ENCODE measurements at regions not wholly inside any gene's neighbourhood (a gene's known extent, or its start where the extent isn't known, plus 50 kb on each side); places are given as distances from the start of the nearest gene placed in this dataset.

GRCh38 chr2:56102098-56102497 is 81.7 kb upstream of the CCDC85A start:
- H2BK12ac ChIP-seq (ENCODE audit: low read length), result no peak overlapping the region
- no peak overlapping the region for H4K12ac ChIP-seq (ENCODE audit: low read depth, low read length)
- no peaks in the 10 kb centered on the region for H3K27me3 ChIP-seq (ENCODE audit: insufficient read depth, low read length)
- no peaks in the 10 kb centered on the region for H3K79me2 ChIP-seq (ENCODE audit: control insufficient read depth, insufficient read depth, low read length, poor library complexity)
- no peak overlapping the region for H2AFZ ChIP-seq (ENCODE audit: insufficient read depth, low read length, poor library complexity)
- no peak overlapping the region for H2BK120ac ChIP-seq (ENCODE audit: insufficient read depth, low read length, poor library complexity)
- H3K18ac ChIP-seq (ENCODE audit: low read length), result no peak overlapping the region
- no peak overlapping the region for H4K8ac ChIP-seq (ENCODE audit: low read depth, low read length)
- no peak overlapping the region for H3K4me3 ChIP-seq (ENCODE audit: low read depth, low read length)
- no CpG with 5 or more reads among the region's 1 CpG for WGBS (ENCODE audit: extremely low coverage, insufficient coverage, insufficient read length)
- no peak overlapping the region for H3K4me2 ChIP-seq (ENCODE audit: low read length)
- H2BK5ac ChIP-seq (ENCODE audit: low read depth, low read length, poor library complexity), result no peak overlapping the region
- H3K9me3 ChIP-seq (ENCODE audit: insufficient read depth, low read depth, low read length), result peaks cover 2% of the 10 kb centered on the region
- no peaks in the 10 kb centered on the region for H3K4me1 ChIP-seq (ENCODE audit: control insufficient read depth in 1 of 2, insufficient read depth in 2 of 2, low read length in 2 of 2)
- no peak for DNase-seq
- no peak overlapping the region for H3K4ac ChIP-seq (ENCODE audit: low read depth, low read length)
- no peak overlapping the region for H3K23ac ChIP-seq (ENCODE audit: low read length)
- H4K91ac ChIP-seq (ENCODE audit: low read depth, low read length), result no peak overlapping the region
- no peaks in the 10 kb centered on the region for H3K79me1 ChIP-seq (ENCODE audit: low read length)
- H3K36me3 ChIP-seq (ENCODE audit: control insufficient read depth in 1 of 2, insufficient read depth in 2 of 2, low read length in 2 of 2), result no peaks in the 10 kb centered on the region
- H2AK5ac ChIP-seq (ENCODE audit: low read length), result no peak overlapping the region
- no peak overlapping the region for H3K27ac ChIP-seq (ENCODE audit: low read depth, low read length)
- H3K14ac ChIP-seq (ENCODE audit: low read length), result no peak overlapping the region
- H3K9ac ChIP-seq (ENCODE audit: low read length), result no peak overlapping the region

GRCh38 chr2:56102866-56103265 is 80.9 kb upstream of the CCDC85A start:
- no peak overlapping the region for H2AK5ac ChIP-seq (ENCODE audit: low read length)
- no peak overlapping the region for H3K4ac ChIP-seq (ENCODE audit: low read depth, low read length)
- no peak overlapping the region for H3K4me3 ChIP-seq (ENCODE audit: low read depth, low read length)
- H3K27me3 ChIP-seq (ENCODE audit: insufficient read depth, low read length), result no peaks in the 10 kb centered on the region
- H4K12ac ChIP-seq (ENCODE audit: low read depth, low read length), result no peak overlapping the region
- no peaks in the 10 kb centered on the region for H3K79me1 ChIP-seq (ENCODE audit: low read length)
- H3K18ac ChIP-seq (ENCODE audit: low read length), result no peak overlapping the region
- no peak overlapping the region for H2BK5ac ChIP-seq (ENCODE audit: low read depth, low read length, poor library complexity)
- H2BK12ac ChIP-seq (ENCODE audit: low read length), result no peak overlapping the region
- no peak overlapping the region for H2BK120ac ChIP-seq (ENCODE audit: insufficient read depth, low read length, poor library complexity)
- no CpG with 5 or more reads among the region's 2 CpGs for WGBS (ENCODE audit: extremely low coverage, insufficient coverage, insufficient read length)
- H3K9me3 ChIP-seq (ENCODE audit: insufficient read depth, low read depth, low read length), result peaks cover 2% of the 10 kb centered on the region
- no peak overlapping the region for H3K14ac ChIP-seq (ENCODE audit: low read length)
- no peak overlapping the region for H2AFZ ChIP-seq (ENCODE audit: insufficient read depth, low read length, poor library complexity)
- H3K79me2 ChIP-seq (ENCODE audit: control insufficient read depth, insufficient read depth, low read length, poor library complexity), result no peaks in the 10 kb centered on the region
- no peak overlapping the region for H4K91ac ChIP-seq (ENCODE audit: low read depth, low read length)
- H3K36me3 ChIP-seq (ENCODE audit: control insufficient read depth in 1 of 2, insufficient read depth in 2 of 2, low read length in 2 of 2), result no peaks in the 10 kb centered on the region
- no peak overlapping the region for H3K23ac ChIP-seq (ENCODE audit: low read length)
- no peaks in the 10 kb centered on the region for H3K4me1 ChIP-seq (ENCODE audit: control insufficient read depth in 1 of 2, insufficient read depth in 2 of 2, low read length in 2 of 2)
- DNase-seq, result peak in 1 of 2 donors; percentile 13
- H4K8ac ChIP-seq (ENCODE audit: low read depth, low read length), result no peak overlapping the region
- H3K4me2 ChIP-seq (ENCODE audit: low read length), result no peak overlapping the region
- no peak overlapping the region for H3K9ac ChIP-seq (ENCODE audit: low read length)
- H3K27ac ChIP-seq (ENCODE audit: low read depth, low read length), result no peak overlapping the region

GRCh38 chr2:56104962-56105361 is 78.8 kb upstream of the CCDC85A start:
- H3K23ac ChIP-seq (ENCODE audit: low read length), result no peak overlapping the region
- H3K27ac ChIP-seq (ENCODE audit: low read depth, low read length), result no peak overlapping the region
- no peak overlapping the region for H3K4me2 ChIP-seq (ENCODE audit: low read length)
- no peak for DNase-seq
- H2BK12ac ChIP-seq (ENCODE audit: low read length), result no peak overlapping the region
- H2AK5ac ChIP-seq (ENCODE audit: low read length), result no peak overlapping the region
- H3K14ac ChIP-seq (ENCODE audit: low read length), result no peak overlapping the region
- no peaks in the 10 kb centered on the region for H3K4me1 ChIP-seq (ENCODE audit: control insufficient read depth in 1 of 2, insufficient read depth in 2 of 2, low read length in 2 of 2)
- H2BK5ac ChIP-seq (ENCODE audit: low read depth, low read length, poor library complexity), result no peak overlapping the region
- H4K8ac ChIP-seq (ENCODE audit: low read depth, low read length), result no peak overlapping the region
- H4K91ac ChIP-seq (ENCODE audit: low read depth, low read length), result no peak overlapping the region
- H3K27me3 ChIP-seq (ENCODE audit: insufficient read depth, low read length), result no peaks in the 10 kb centered on the region
- WGBS (ENCODE audit: extremely low coverage, insufficient coverage, insufficient read length), result no CpG with 5 or more reads among the region's 1 CpG
- peaks cover 2% of the 10 kb centered on the region for H3K9me3 ChIP-seq (ENCODE audit: insufficient read depth, low read depth, low read length)
- H3K18ac ChIP-seq (ENCODE audit: low read length), result no peak overlapping the region
- H4K12ac ChIP-seq (ENCODE audit: low read depth, low read length), result no peak overlapping the region
- H3K36me3 ChIP-seq (ENCODE audit: control insufficient read depth in 1 of 2, insufficient read depth in 2 of 2, low read length in 2 of 2), result no peaks in the 10 kb centered on the region
- no peak overlapping the region for H3K9ac ChIP-seq (ENCODE audit: low read length)
- no peak overlapping the region for H2BK120ac ChIP-seq (ENCODE audit: insufficient read depth, low read length, poor library complexity)
- H3K79me1 ChIP-seq (ENCODE audit: low read length), result no peaks in the 10 kb centered on the region
- H3K4me3 ChIP-seq (ENCODE audit: low read depth, low read length), result no peak overlapping the region
- H3K79me2 ChIP-seq (ENCODE audit: control insufficient read depth, insufficient read depth, low read length, poor library complexity), result no peaks in the 10 kb centered on the region
- no peak overlapping the region for H3K4ac ChIP-seq (ENCODE audit: low read depth, low read length)
- no peak overlapping the region for H2AFZ ChIP-seq (ENCODE audit: insufficient read depth, low read length, poor library complexity)

GRCh38 chr2:56107502-56108220 is 76.1 kb upstream of the CCDC85A start:
- no CpG with 5 or more reads among the region's 3 CpGs for WGBS (ENCODE audit: extremely low coverage, insufficient coverage, insufficient read length)
- no peak overlapping the region for H2AFZ ChIP-seq (ENCODE audit: insufficient read depth, low read length, poor library complexity)
- no peaks in the 10 kb centered on the region for H3K79me2 ChIP-seq (ENCODE audit: control insufficient read depth, insufficient read depth, low read length, poor library complexity)

More at GRCh38 chr2:56107502-56108220, 76.1 kb upstream of the CCDC85A start:
- H3K4me3 ChIP-seq (ENCODE audit: low read depth, low read length), result no peak overlapping the region
- no peak overlapping the region for H3K18ac ChIP-seq (ENCODE audit: low read length)
- no peak overlapping the region for H3K4ac ChIP-seq (ENCODE audit: low read depth, low read length)
- H2BK120ac ChIP-seq (ENCODE audit: insufficient read depth, low read length, poor library complexity), result no peak overlapping the region
- no peak overlapping the region for H3K27ac ChIP-seq (ENCODE audit: low read depth, low read length)
- H3K79me1 ChIP-seq (ENCODE audit: low read length), result no peaks in the 10 kb centered on the region
- no peak overlapping the region for H4K12ac ChIP-seq (ENCODE audit: low read depth, low read length)
- no peaks in the 10 kb centered on the region for H3K36me3 ChIP-seq (ENCODE audit: control insufficient read depth in 1 of 2, insufficient read depth in 2 of 2, low read length in 2 of 2)
- no peak overlapping the region for H3K14ac ChIP-seq (ENCODE audit: low read length)
- peak; percentile 42 to 80 for DNase-seq
- H4K8ac ChIP-seq (ENCODE audit: low read depth, low read length), result no peak overlapping the region
- no peak overlapping the region for H2AK5ac ChIP-seq (ENCODE audit: low read length)
- no peak overlapping the region for H3K4me2 ChIP-seq (ENCODE audit: low read length)
- H3K27me3 ChIP-seq (ENCODE audit: insufficient read depth, low read length), result no peaks in the 10 kb centered on the region
- H3K4me1 ChIP-seq (ENCODE audit: control insufficient read depth in 1 of 2, insufficient read depth in 2 of 2, low read length in 2 of 2), result no peaks in the 10 kb centered on the region
- no peak overlapping the region for H2BK12ac ChIP-seq (ENCODE audit: low read length)
- H3K9me3 ChIP-seq (ENCODE audit: insufficient read depth, low read depth, low read length), result peaks cover 2% of the 10 kb centered on the region
- H2BK5ac ChIP-seq (ENCODE audit: low read depth, low read length, poor library complexity), result no peak overlapping the region
- H4K91ac ChIP-seq (ENCODE audit: low read depth, low read length), result no peak overlapping the region
- no peak overlapping the region for H3K9ac ChIP-seq (ENCODE audit: low read length)
- no peak overlapping the region for H3K23ac ChIP-seq (ENCODE audit: low read length)
